ENCODE measurements at regions not wholly inside any gene's neighbourhood (a gene's known extent, or its start where the extent isn't known, plus 50 kb on each side); places are given as distances from the start of the nearest gene placed in this dataset.

- TF ChIP-seq, protein P1, sequence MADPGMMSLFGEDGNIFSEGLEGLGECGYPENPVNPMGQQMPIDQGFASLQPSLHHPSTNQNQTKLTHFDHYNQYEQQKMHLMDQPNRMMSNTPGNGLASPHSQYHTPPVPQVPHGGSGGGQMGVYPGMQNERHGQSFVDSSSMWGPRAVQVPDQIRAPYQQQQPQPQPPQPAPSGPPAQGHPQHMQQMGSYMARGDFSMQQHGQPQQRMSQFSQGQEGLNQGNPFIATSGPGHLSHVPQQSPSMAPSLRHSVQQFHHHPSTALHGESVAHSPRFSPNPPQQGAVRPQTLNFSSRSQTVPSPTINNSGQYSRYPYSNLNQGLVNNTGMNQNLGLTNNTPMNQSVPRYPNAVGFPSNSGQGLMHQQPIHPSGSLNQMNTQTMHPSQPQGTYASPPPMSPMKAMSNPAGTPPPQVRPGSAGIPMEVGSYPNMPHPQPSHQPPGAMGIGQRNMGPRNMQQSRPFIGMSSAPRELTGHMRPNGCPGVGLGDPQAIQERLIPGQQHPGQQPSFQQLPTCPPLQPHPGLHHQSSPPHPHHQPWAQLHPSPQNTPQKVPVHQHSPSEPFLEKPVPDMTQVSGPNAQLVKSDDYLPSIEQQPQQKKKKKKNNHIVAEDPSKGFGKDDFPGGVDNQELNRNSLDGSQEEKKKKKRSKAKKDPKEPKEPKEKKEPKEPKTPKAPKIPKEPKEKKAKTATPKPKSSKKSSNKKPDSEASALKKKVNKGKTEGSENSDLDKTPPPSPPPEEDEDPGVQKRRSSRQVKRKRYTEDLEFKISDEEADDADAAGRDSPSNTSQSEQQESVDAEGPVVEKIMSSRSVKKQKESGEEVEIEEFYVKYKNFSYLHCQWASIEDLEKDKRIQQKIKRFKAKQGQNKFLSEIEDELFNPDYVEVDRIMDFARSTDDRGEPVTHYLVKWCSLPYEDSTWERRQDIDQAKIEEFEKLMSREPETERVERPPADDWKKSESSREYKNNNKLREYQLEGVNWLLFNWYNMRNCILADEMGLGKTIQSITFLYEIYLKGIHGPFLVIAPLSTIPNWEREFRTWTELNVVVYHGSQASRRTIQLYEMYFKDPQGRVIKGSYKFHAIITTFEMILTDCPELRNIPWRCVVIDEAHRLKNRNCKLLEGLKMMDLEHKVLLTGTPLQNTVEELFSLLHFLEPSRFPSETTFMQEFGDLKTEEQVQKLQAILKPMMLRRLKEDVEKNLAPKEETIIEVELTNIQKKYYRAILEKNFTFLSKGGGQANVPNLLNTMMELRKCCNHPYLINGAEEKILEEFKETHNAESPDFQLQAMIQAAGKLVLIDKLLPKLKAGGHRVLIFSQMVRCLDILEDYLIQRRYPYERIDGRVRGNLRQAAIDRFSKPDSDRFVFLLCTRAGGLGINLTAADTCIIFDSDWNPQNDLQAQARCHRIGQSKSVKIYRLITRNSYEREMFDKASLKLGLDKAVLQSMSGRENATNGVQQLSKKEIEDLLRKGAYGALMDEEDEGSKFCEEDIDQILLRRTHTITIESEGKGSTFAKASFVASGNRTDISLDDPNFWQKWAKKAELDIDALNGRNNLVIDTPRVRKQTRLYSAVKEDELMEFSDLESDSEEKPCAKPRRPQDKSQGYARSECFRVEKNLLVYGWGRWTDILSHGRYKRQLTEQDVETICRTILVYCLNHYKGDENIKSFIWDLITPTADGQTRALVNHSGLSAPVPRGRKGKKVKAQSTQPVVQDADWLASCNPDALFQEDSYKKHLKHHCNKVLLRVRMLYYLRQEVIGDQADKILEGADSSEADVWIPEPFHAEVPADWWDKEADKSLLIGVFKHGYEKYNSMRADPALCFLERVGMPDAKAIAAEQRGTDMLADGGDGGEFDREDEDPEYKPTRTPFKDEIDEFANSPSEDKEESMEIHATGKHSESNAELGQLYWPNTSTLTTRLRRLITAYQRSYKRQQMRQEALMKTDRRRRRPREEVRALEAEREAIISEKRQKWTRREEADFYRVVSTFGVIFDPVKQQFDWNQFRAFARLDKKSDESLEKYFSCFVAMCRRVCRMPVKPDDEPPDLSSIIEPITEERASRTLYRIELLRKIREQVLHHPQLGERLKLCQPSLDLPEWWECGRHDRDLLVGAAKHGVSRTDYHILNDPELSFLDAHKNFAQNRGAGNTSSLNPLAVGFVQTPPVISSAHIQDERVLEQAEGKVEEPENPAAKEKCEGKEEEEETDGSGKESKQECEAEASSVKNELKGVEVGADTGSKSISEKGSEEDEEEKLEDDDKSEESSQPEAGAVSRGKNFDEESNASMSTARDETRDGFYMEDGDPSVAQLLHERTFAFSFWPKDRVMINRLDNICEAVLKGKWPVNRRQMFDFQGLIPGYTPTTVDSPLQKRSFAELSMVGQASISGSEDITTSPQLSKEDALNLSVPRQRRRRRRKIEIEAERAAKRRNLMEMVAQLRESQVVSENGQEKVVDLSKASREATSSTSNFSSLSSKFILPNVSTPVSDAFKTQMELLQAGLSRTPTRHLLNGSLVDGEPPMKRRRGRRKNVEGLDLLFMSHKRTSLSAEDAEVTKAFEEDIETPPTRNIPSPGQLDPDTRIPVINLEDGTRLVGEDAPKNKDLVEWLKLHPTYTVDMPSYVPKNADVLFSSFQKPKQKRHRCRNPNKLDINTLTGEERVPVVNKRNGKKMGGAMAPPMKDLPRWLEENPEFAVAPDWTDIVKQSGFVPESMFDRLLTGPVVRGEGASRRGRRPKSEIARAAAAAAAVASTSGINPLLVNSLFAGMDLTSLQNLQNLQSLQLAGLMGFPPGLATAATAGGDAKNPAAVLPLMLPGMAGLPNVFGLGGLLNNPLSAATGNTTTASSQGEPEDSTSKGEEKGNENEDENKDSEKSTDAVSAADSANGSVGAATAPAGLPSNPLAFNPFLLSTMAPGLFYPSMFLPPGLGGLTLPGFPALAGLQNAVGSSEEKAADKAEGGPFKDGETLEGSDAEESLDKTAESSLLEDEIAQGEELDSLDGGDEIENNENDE (IDR thresholded peaks at IDR 0.05; ENCODE audit: insufficient replicate concordance, low read length): no peak
- TF ChIP-seq TCF12 (IDR thresholded peaks at IDR 0.05; ENCODE audit: low read depth, low read length) (no peak), FOSL1 (IDR thresholded peaks at IDR 0.05; ENCODE audit: insufficient read depth, low read depth, low read length) (no peak), EGR1 (IDR thresholded peaks at IDR 0.05; ENCODE audit: borderline replicate concordance, low read depth, low read length) (no peak), CHD1 (IDR thresholded peaks at IDR 0.05; ENCODE audit: low read depth, low read length) (no peak)
These were observed 67.9 kb upstream of the MAP3K7 start (continued) for GRCh38 chr6:90654806-90655205.

Data from H1 (cell line).